AG09309 (cell line): ENCODE measurements at regions not wholly inside any gene's neighbourhood (a gene's known extent, or its start where the extent isn't known, plus 50 kb on each side); places are given as distances from the start of the nearest gene placed in this dataset.

ENCODE experiments used
- DNase-seq: peaks from one replicate; pipeline ENCODE4 v3.0.0-alpha.2; 2010; ENCODE audit warnings: low read depth
- H3K4me3 ChIP-seq: 2 replicates; pipeline ENCODE4 v1.5.1; 2011; ENCODE audit warnings: mild to moderate bottlenecking, low read depth, low read length, moderate library complexity; ENCODE audit not compliant: control insufficient read depth
- CTCF ChIP-seq: IDR thresholded peaks from 2 replicates; pipeline ENCODE4 v1.5.1; 2011; ENCODE audit warnings: mild to moderate bottlenecking, low read depth, low read length, inconsistent platforms; ENCODE audit not compliant: insufficient read depth, control insufficient read depth; ENCODE audit errors: missing control alignments

- peak; percentile 18 for TF ChIP-seq CTCF
- H3K4me3 ChIP-seq: no peak overlapping the region
- peak; percentile 83 for DNase-seq
Observed at GRCh38 chr2:12320991-12321641, 395.6 kb upstream of the TRIB2 start.

- no peak for TF ChIP-seq CTCF
- no peak overlapping the region for H3K4me3 ChIP-seq
- no peak for DNase-seq
Observed at GRCh38 chr2:12321886-12322285, 394.9 kb upstream of the TRIB2 start.

GRCh38 chr2:12325806-12326205 is 390.9 kb upstream of the TRIB2 start:
- DNase-seq: no peak
- no peak overlapping the region for H3K4me3 ChIP-seq
- no peak for TF ChIP-seq CTCF

GRCh38 chr2:12326449-12327190 is 390.1 kb upstream of the TRIB2 start:
- no peak overlapping the region for H3K4me3 ChIP-seq
- TF ChIP-seq CTCF: no peak
- DNase-seq: no peak

GRCh38 chr2:12330916-12331315 is 385.8 kb upstream of the TRIB2 start:
- TF ChIP-seq CTCF: no peak
- no peak overlapping the region for H3K4me3 ChIP-seq
- no peak for DNase-seq

- TF ChIP-seq CTCF: no peak
- no peak for DNase-seq
- no peak overlapping the region for H3K4me3 ChIP-seq
Observed at GRCh38 chr2:12331698-12332097, 385.0 kb upstream of the TRIB2 start.
